MM.1S (cell line): ENCODE measurements at regions not wholly inside any gene's neighbourhood (a gene's known extent, or its start where the extent isn't known, plus 50 kb on each side); places are given as distances from the start of the nearest gene placed in this dataset.
"Not testable (repeated sequence)": the region's sequence is repeated elsewhere in the genome, so short reads cannot be mapped to it uniquely, and the experiment has no call there.

Experiments used
- DNase-seq: peaks from one replicate; pipeline ENCODE4 v3.0.0-alpha.2; 2015
- H2AFZ ChIP-seq: fragments of 300-600 bp; sonication (generic); 2 replicates; pipeline ENCODE4 v1.6.0; 2016; ENCODE audit warnings: antibody characterized with exemption, low read length
- H3F3A ChIP-seq: fragments of 300-600 bp; sonication (generic); 2 replicates; pipeline ENCODE4 v1.6.1; 2016; ENCODE audit warnings: mild to moderate bottlenecking, antibody characterized with exemption, low read length, moderate library complexity, mixed read lengths; ENCODE audit not compliant: insufficient read depth
- H3K27ac ChIP-seq: fragments of 300-600 bp; sonication (generic); 2 replicates; pipeline ENCODE4 v1.5.1; 2016; ENCODE audit warnings: mild to moderate bottlenecking, low read length
- H3K27me3 ChIP-seq: fragments of 300-600 bp; sonication (generic); replicated peaks from 2 replicates; pipeline ENCODE4 v1.6.0; 2016; ENCODE audit warnings: low read length; ENCODE audit not compliant: insufficient read depth
- H3K36me3 ChIP-seq: fragments of 300-600 bp; sonication (generic); replicated peaks from 2 replicates; pipeline ENCODE4 v1.6.1; 2016; ENCODE audit warnings: mild to moderate bottlenecking, low read length, mixed read lengths; ENCODE audit not compliant: insufficient read depth
- H3K4me1 ChIP-seq: fragments of 300-600 bp; sonication (generic); 2 replicates; pipeline ENCODE4 v1.6.1; 2016; ENCODE audit warnings: low read length, mixed read lengths
- H3K4me2 ChIP-seq: fragments of 300-600 bp; sonication (generic); 2 replicates; pipeline ENCODE4 v1.6.0; 2016; ENCODE audit warnings: low read depth, low read length
- H3K4me3 ChIP-seq: fragments of 300-600 bp; sonication (generic); 2 replicates; pipeline ENCODE4 v1.5.1; 2016; ENCODE audit warnings: low read length, mixed read lengths
- H3K79me2 ChIP-seq: fragments of 300-600 bp; sonication (generic); 2 replicates; pipeline ENCODE4 v1.6.1; 2016; ENCODE audit warnings: mixed run types, low read length, mixed read lengths
- H3K9ac ChIP-seq: fragments of 300-600 bp; sonication (generic); 2 replicates; pipeline ENCODE4 v1.6.1; 2016; ENCODE audit warnings: low read length, mixed read lengths
- H3K9me2 ChIP-seq: fragments of 300-600 bp; sonication (generic); replicated peaks from 2 replicates; pipeline ENCODE4 v1.6.1; 2016; ENCODE audit warnings: mild to moderate bottlenecking, low read length, mixed read lengths; ENCODE audit not compliant: insufficient read depth
- H3K9me3 ChIP-seq: fragments of 300-600 bp; sonication (generic); replicated peaks from 2 replicates; pipeline ENCODE4 v1.6.1; 2016; ENCODE audit warnings: mild to moderate bottlenecking, low read length, mixed read lengths; ENCODE audit not compliant: insufficient read depth
- H4K20me1 ChIP-seq: fragments of 300-600 bp; sonication (generic); 2 replicates; pipeline ENCODE4 v1.6.1; 2016; ENCODE audit warnings: mild to moderate bottlenecking, low read length, moderate library complexity, mixed read lengths; ENCODE audit not compliant: insufficient read depth
- CTCF ChIP-seq: fragments of 300-600 bp; sonication (generic); IDR thresholded peaks from 2 replicates; pipeline ENCODE4 v1.5.1; 2016; ENCODE audit warnings: antibody characterized with exemption, low read length, mixed read lengths
- EZH2 ChIP-seq: fragments of 300-600 bp; sonication (generic); optimal IDR thresholded peaks from 2 replicates; pipeline ENCODE3; 2017; ENCODE audit warnings: low read depth, mild to moderate bottlenecking, antibody characterized with exemption, low read length, mixed read lengths
- EZH2phosphoT487 ChIP-seq: fragments of 300-600 bp; sonication (generic); IDR thresholded peaks from 2 replicates; pipeline ENCODE4 v1.6.1; 2018; ENCODE audit warnings: antibody characterized with exemption, low read length

- no peak for DNase-seq
- H3K9me3 ChIP-seq = no peaks in the 10 kb centered on the region
- H4K20me1 ChIP-seq = no peaks in the 10 kb centered on the region
- H3K27ac ChIP-seq = no peak overlapping the region
- H3F3A ChIP-seq = no peaks in the 10 kb centered on the region
- H3K4me1 ChIP-seq = no peaks in the 10 kb centered on the region
- no peak for TF ChIP-seq EZH2
- H2AFZ ChIP-seq = no peak overlapping the region
- H3K27me3 ChIP-seq = no peaks in the 10 kb centered on the region
- H3K36me3 ChIP-seq = no peaks in the 10 kb centered on the region
- H3K79me2 ChIP-seq = no peaks in the 10 kb centered on the region
- H3K4me2 ChIP-seq = no peak overlapping the region
- no peaks in the 10 kb centered on the region for H3K9me2 ChIP-seq
- H3K9ac ChIP-seq = no peak overlapping the region
- no peak overlapping the region for H3K4me3 ChIP-seq
These were observed 901.9 kb downstream of the OTOL1 start for GRCh38 chr3:162398554-162398953.

GRCh38 chr3:162400697-162401096 lies 904.1 kb downstream of the OTOL1 start:
- H3K9ac ChIP-seq = no peak overlapping the region
- H4K20me1 ChIP-seq = no peaks in the 10 kb centered on the region
- H3K27me3 ChIP-seq = no peaks in the 10 kb centered on the region
- DNase-seq = no peak
- H3K4me1 ChIP-seq = no peaks in the 10 kb centered on the region
- no peak overlapping the region for H3K4me2 ChIP-seq
- H3K9me3 ChIP-seq = no peaks in the 10 kb centered on the region
- no peaks in the 10 kb centered on the region for H3K36me3 ChIP-seq
- TF ChIP-seq CTCF (no peak), EZH2 (no peak), EZH2phosphoT487 (no peak)
- H3K4me3 ChIP-seq = no peak overlapping the region
- H2AFZ ChIP-seq = no peak overlapping the region
- no peaks in the 10 kb centered on the region for H3K9me2 ChIP-seq
- H3K79me2 ChIP-seq = no peaks in the 10 kb centered on the region
- H3K27ac ChIP-seq = no peak overlapping the region
- H3F3A ChIP-seq = no peaks in the 10 kb centered on the region

DNA sequence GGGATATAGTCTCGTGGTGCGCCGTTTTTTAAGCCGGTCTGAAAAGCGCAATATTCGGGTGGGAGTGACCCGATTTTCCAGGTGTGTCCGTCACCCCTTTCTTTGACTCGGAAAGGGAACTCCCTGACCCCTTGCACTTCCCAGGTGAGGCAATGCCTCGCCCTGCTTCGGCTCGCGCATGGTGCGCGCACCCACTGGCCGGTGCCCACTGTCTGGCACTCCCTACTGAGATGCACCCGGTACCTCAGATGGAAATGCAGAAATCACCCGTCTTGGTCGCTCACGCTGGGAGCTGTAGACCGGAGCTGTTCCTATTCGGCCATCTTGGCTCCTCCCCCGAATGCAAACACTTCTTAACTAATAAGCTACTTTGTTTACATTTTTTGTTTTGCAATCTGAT lies 914.9 kb downstream of the OTOL1 start:
- not testable (repeated sequence) for H2AFZ ChIP-seq, DNase-seq

DNA sequence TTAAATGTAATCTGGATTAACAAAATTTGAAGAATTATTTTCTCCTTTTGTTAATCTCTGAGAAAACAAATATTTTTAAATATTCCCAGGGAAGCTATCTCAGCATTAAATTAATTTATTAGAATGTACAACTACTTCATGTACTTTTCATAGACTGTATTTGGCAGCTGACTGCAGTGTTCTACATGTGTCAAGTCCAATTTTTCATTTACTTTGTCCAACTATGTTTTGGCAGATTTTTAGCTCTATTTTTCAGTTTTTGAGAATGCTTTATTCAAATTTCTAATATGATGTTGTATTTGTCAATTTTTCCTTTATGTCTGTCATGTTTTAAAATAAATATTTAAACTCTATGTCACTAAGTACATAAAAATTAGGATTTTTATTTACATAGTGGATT lies 925.1 kb downstream of the OTOL1 start:
- H3K4me3 ChIP-seq = no peak overlapping the region
- H4K20me1 ChIP-seq = no peaks in the 10 kb centered on the region
- no peaks in the 10 kb centered on the region for H3K9me3 ChIP-seq
- TF ChIP-seq CTCF (no peak), EZH2phosphoT487 (no peak), EZH2 (no peak)
- no peak for DNase-seq
- H2AFZ ChIP-seq = no peak overlapping the region
- no peak overlapping the region for H3K27ac ChIP-seq
- no peaks in the 10 kb centered on the region for H3K9me2 ChIP-seq
- H3K4me1 ChIP-seq = no peaks in the 10 kb centered on the region
- no peaks in the 10 kb centered on the region for H3K36me3 ChIP-seq
- H3F3A ChIP-seq = no peaks in the 10 kb centered on the region
- no peak overlapping the region for H3K4me2 ChIP-seq
- no peaks in the 10 kb centered on the region for H3K79me2 ChIP-seq
- H3K27me3 ChIP-seq = no peaks in the 10 kb centered on the region
- H3K9ac ChIP-seq = no peak overlapping the region

More for the DNA sequence above, 914.9 kb downstream of the OTOL1 start:
- H3K4me3 ChIP-seq, H3F3A ChIP-seq, H3K9ac ChIP-seq, H3K27me3 ChIP-seq, H4K20me1 ChIP-seq, H3K4me1 ChIP-seq, H3K36me3 ChIP-seq, H3K79me2 ChIP-seq, H3K4me2 ChIP-seq, H3K9me3 ChIP-seq, H3K27ac ChIP-seq, H3K9me2 ChIP-seq: not testable (repeated sequence)
